Tibial artery (tissue), 4 donors: ENCODE measurements at regions not wholly inside any gene's neighbourhood (a gene's known extent, or its start where the extent isn't known, plus 50 kb on each side); places are given as distances from the start of the nearest gene placed in this dataset.

ENCODE experiments used
- DNase-seq, 2 donors: peaks; one replicate each; pipeline ENCODE4 v3.0.0-alpha.2; 2019
- H3K27ac ChIP-seq, 2 donors: fragments of 200-600 bp; sonication (generic) in 1 of 2; 1 replicate in 1 of 2; 2 replicates in 1 of 2; pipeline ENCODE4 v1.5.1; 2018 to 2019; ENCODE audit warnings: mild to moderate bottlenecking in 1 of 2
- H3K27me3 ChIP-seq, 2 donors: fragments of 200-600 bp; sonication (generic) in 1 of 2; one replicate each; pipeline versions ENCODE4 v1.5.1 to v1.6.0; 2016 to 2019
- H3K36me3 ChIP-seq, 3 donors: fragments of 200-600 bp; sonication (generic) in 2 of 3; one replicate each; pipeline ENCODE4 v1.5.1; 2016 to 2019; ENCODE audit warnings: mild to moderate bottlenecking in 2 of 3
- H3K4me1 ChIP-seq, 4 donors: fragments of 200-600 bp; sonication (generic) in 2 of 4; 1 replicate in 3 of 4; 2 replicates in 1 of 4; pipeline ENCODE4 v1.5.1; 2016 to 2019
- H3K4me3 ChIP-seq, 2 donors: fragments of 200-600 bp; sonication (generic) in 1 of 2; 1 replicate in 1 of 2; 2 replicates in 1 of 2; pipeline ENCODE4 v1.5.1; 2018 to 2019; ENCODE audit warnings: mild to moderate bottlenecking in 2 of 2
- H3K9me3 ChIP-seq, 3 donors: fragments of 200-600 bp; sonication (generic) in 1 of 3; one replicate each; pipeline ENCODE4 v1.5.1; 2016 to 2019
- CTCF ChIP-seq, 2 experiments: fragments of 200-600 bp in 1 of 2; fragments of 450-650 bp in 1 of 2; IDR thresholded peaks; one replicate each; pipeline ENCODE4 v1.5.1; 2017 to 2019; ENCODE audit warnings: antibody characterized with exemption in 2 of 2, mild to moderate bottlenecking in 1 of 2, moderate library complexity in 1 of 2
- intact Hi-C: fragments of 100-400 bp; cut with DNase I; formaldehyde crosslinking; loops from one replicate; pipeline ENCODE4 v1.15.0; 2023; ENCODE audit warnings: low total_unique reads

- H3K36me3 ChIP-seq, result peaks cover 0 to 5% (median 0%) of the 10 kb centered on the region in 3 donors
- peaks cover 0 to 9% (median 3%) of the 10 kb centered on the region in 4 donors for H3K4me1 ChIP-seq
- DNase-seq, result no peak
- no peak overlapping the region for H3K27ac ChIP-seq
- no peaks in the 10 kb centered on the region for H3K9me3 ChIP-seq
- no peak overlapping the region for H3K4me3 ChIP-seq
- H3K27me3 ChIP-seq, result no peaks in the 10 kb centered on the region
- TF ChIP-seq CTCF (IDR thresholded peaks at IDR 0.05), result no peak
- intact Hi-C loops, result no loop called here
Measured at GRCh38 chr1:65042467-65042866, 76.1 kb upstream of the JAK1 start.

- Histone ChIP-seq H3K4me1 (peaks cover 0 to 21% (median 12%) of the 10 kb centered on the region in 4 donors), H3K4me3 (no peak overlapping the region), H3K9me3 (no peaks in the 10 kb centered on the region), H3K27me3 (no peaks in the 10 kb centered on the region), H3K36me3 (peaks cover 0 to 11% (median 0%) of the 10 kb centered on the region in 3 donors), H3K27ac (no peak overlapping the region)
- intact Hi-C loops, result no loop called here
- no peak for DNase-seq
- no peak for TF ChIP-seq CTCF (IDR thresholded peaks at IDR 0.05)
Measured at GRCh38 chr1:65044411-65044810, 78.1 kb upstream of the JAK1 start.

- Histone ChIP-seq H3K9me3 (no peaks in the 10 kb centered on the region), H3K27ac (no peak overlapping the region), H3K4me1 (peaks cover 0 to 21% (median 12%) of the 10 kb centered on the region in 4 donors), H3K4me3 (no peak overlapping the region), H3K36me3 (peaks cover 0 to 17% (median 0%) of the 10 kb centered on the region in 3 donors), H3K27me3 (no peaks in the 10 kb centered on the region)
- intact Hi-C loops, result no loop called here
- no peak for DNase-seq
- no peak for TF ChIP-seq CTCF (IDR thresholded peaks at IDR 0.05)
Measured at GRCh38 chr1:65045022-65045817, 78.9 kb upstream of the JAK1 start.

- no peak for DNase-seq
- Histone ChIP-seq H3K4me1 (peaks cover 0 to 13% (median 9%) of the 10 kb centered on the region in 4 donors), H3K9me3 (no peaks in the 10 kb centered on the region), H3K27ac (no peak overlapping the region), H3K4me3 (no peak overlapping the region), H3K36me3 (peaks cover 2 to 22% (median 8%) of the 10 kb centered on the region in 3 donors), H3K27me3 (no peaks in the 10 kb centered on the region)
- intact Hi-C loops, result no loop called here
- no peak for TF ChIP-seq CTCF (IDR thresholded peaks at IDR 0.05)
Measured at GRCh38 chr1:65048335-65048734, 82.0 kb upstream of the JAK1 start.

- intact Hi-C loops, result loop anchor here (10.0 kb wide), 1 partner anchor 635 kb away; no protein-coding TSS in a partner anchor
- peaks cover 0 to 13% (median 9%) of the 10 kb centered on the region in 4 donors for H3K4me1 ChIP-seq
- H3K4me3 ChIP-seq, result no peak overlapping the region
- no peaks in the 10 kb centered on the region for H3K27me3 ChIP-seq
- H3K9me3 ChIP-seq, result no peaks in the 10 kb centered on the region
- no peak for TF ChIP-seq CTCF (IDR thresholded peaks at IDR 0.05)
- peaks cover 3 to 32% (median 16%) of the 10 kb centered on the region in 3 donors for H3K36me3 ChIP-seq
- H3K27ac ChIP-seq, result no peak overlapping the region
- no peak for DNase-seq
Measured at GRCh38 chr1:65049941-65050713, 83.8 kb upstream of the JAK1 start.
